Breast epithelium (tissue), 3 donors: ENCODE measurements at regions not wholly inside any gene's neighbourhood (a gene's known extent, or its start where the extent isn't known, plus 50 kb on each side); places are given as distances from the start of the nearest gene placed in this dataset.

Experiments
- CTCF ChIP-seq, 3 donors: fragments of 450-650 bp; IDR thresholded peaks; one replicate each; pipeline ENCODE4 v1.5.1; 2016 to 2017; ENCODE audit warnings: antibody characterized with exemption in 3 of 3, mild to moderate bottlenecking in 3 of 3, moderate library complexity in 3 of 3
- POLR2A ChIP-seq: fragments of 450-650 bp; IDR thresholded peaks from one replicate; pipeline ENCODE4 v1.6.1; 2016; ENCODE audit warnings: antibody characterized with exemption, mild to moderate bottlenecking, moderate library complexity

GRCh38 chr11:120040151-120040840 is 97.6 kb downstream of the TRIM29 start:
- no peak for TF ChIP-seq POLR2A
- no peak for TF ChIP-seq CTCF (IDR thresholded peaks at IDR 0.05)
